AG04449 (cell line): ENCODE measurements at regions not wholly inside any gene's neighbourhood (a gene's known extent, or its start where the extent isn't known, plus 50 kb on each side); places are given as distances from the start of the nearest gene placed in this dataset.

ENCODE experiments used
- CTCF ChIA-PET: fragments of 350-600 bp; formaldehyde crosslinking; extraction: SDS; loops from one replicate; lab custom pipeline; 2021; ENCODE audit warnings: antibody characterized with exemption; lab: Yijun Ruan, JAX
- POLR2A ChIA-PET: fragments of 400-600, 350-600 bp; formaldehyde crosslinking; extraction: SDS; loops from one replicate; lab custom pipeline; 2020; ENCODE audit warnings: antibody characterized with exemption, inconsistent platforms; lab: Yijun Ruan, JAX
- DNase-seq: peaks from one replicate; pipeline ENCODE4 v3.0.0-alpha.2; 2010; ENCODE audit warnings: low read depth, low spot score
- H3K4me3 ChIP-seq: 2 replicates; pipeline ENCODE4 v1.5.1; 2011; ENCODE audit warnings: low read depth, mild to moderate bottlenecking, control low read depth, low read length
- TF ChIP-seq, protein P1 (sequence below): IDR thresholded peaks from one replicate; pipeline ENCODE4 v1.5.1; 2011; ENCODE audit warnings: mild to moderate bottlenecking, moderate library complexity, low read length, control low read depth, inconsistent platforms; ENCODE audit not compliant: insufficient read depth; ENCODE audit errors: missing control alignments

GRCh38 chr5:117649821-117650220, 1075.2 kb upstream of the SEMA6A start:
- TF ChIP-seq, protein P1, sequence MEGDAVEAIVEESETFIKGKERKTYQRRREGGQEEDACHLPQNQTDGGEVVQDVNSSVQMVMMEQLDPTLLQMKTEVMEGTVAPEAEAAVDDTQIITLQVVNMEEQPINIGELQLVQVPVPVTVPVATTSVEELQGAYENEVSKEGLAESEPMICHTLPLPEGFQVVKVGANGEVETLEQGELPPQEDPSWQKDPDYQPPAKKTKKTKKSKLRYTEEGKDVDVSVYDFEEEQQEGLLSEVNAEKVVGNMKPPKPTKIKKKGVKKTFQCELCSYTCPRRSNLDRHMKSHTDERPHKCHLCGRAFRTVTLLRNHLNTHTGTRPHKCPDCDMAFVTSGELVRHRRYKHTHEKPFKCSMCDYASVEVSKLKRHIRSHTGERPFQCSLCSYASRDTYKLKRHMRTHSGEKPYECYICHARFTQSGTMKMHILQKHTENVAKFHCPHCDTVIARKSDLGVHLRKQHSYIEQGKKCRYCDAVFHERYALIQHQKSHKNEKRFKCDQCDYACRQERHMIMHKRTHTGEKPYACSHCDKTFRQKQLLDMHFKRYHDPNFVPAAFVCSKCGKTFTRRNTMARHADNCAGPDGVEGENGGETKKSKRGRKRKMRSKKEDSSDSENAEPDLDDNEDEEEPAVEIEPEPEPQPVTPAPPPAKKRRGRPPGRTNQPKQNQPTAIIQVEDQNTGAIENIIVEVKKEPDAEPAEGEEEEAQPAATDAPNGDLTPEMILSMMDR, result no peak
- CTCF ChIA-PET, result no interaction called here
- POLR2A ChIA-PET, result no interaction called here
- no peak for DNase-seq
- H3K4me3 ChIP-seq, result no peak overlapping the region

DNA sequence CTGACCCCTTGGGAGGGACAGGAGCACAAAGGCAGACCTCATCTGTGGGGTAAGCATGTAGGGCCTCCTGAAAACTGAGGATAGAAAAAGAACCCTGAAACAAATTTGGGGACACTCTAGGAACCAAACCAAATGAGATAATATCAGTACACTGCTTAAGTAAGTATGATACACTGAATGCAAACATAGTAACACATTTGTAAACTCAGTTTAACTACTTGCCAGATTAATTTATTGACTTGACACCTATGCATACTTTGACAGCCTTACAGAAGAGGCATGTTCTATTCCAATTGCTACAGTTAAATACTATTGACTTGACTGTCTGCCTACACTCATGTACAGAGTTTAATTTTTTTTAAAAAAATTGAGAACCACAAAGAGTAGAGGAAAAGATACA, 1070.8 kb upstream of the SEMA6A start:
- CTCF ChIA-PET, result no interaction called here
- POLR2A ChIA-PET, result no interaction called here

DNA sequence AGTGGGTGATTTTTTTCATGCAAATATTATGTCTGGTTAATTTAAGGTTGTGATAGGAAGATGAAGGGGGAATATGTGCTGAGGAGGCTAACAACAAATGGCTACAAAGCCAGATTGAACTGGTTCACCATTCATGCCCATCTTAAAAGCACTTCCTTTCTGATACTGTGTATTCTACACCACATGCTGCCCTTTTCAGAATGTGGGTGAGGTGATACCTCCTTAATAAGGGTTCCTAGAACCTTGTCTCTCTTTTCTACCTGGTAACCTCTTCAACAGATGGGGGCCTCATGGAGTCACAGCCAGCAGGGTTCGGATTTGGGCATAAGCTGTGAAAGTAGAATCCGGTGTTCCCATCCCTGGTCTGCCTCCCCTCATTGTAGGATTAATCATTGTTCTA, 1064.0 kb upstream of the SEMA6A start:
- H3K4me3 ChIP-seq, result no peak overlapping the region
- POLR2A ChIA-PET, result no interaction called here
- TF ChIP-seq, protein P1, result no peak
- DNase-seq, result no peak
- CTCF ChIA-PET, result no interaction called here

More for the DNA sequence above, 1070.8 kb upstream of the SEMA6A start:
- H3K4me3 ChIP-seq, result no peak overlapping the region
- TF ChIP-seq, protein P1, result no peak
- DNase-seq, result no peak

- no peak for DNase-seq
- no peak overlapping the region for H3K4me3 ChIP-seq
- CTCF ChIA-PET, result no interaction called here
- POLR2A ChIA-PET, result no interaction called here
- TF ChIP-seq, protein P1, result no peak
Observed at GRCh38 chr5:117633093-117633492, 1058.5 kb upstream of the SEMA6A start.

- POLR2A ChIA-PET, result no interaction called here
Observed at GRCh38 chr5:117624201-117624600, 1049.6 kb upstream of the SEMA6A start.

DNA sequence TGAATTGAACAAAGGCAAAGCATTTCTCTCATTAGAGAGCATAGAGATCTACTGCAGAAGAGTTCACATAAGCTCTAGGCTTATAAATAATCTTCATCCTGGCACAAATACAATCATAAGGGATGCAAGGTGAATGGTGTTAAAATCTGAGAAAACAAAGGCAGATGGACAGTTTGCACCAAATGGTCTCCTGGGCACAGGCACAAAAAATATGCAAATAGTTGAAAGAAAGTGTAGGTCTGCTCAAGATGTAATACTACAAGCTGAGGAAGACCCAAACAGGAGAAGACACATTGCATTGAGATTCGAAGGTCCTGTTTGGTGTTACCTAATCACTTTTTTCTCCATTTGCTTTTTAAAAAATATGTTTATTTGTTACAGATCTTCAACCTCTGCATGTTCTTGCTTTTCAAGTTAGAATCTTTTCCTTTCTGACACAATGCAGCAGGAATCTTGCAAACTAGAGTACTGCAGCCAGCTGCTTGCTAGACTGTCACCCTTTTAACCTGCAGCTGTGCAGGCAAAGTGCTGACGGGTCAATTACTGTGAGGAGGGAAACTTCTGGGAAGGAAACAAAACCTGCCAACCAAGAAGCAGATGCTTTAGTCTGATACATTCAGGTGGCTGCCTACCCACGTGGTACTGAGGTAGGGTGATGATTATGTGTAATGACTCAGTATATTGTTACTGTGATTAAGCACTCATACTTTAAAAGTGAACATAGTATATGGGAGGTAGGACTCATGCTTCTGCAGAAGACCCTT, 1048.6 kb upstream of the SEMA6A start:
- DNase-seq, result no peak
- ChIA-PET CTCF (no interaction called here), POLR2A (no interaction called here)

More at GRCh38 chr5:117624201-117624600, 1049.6 kb upstream of the SEMA6A start:
- no peak for DNase-seq
- no peak overlapping the region for H3K4me3 ChIP-seq
- TF ChIP-seq, protein P1, result no peak
- CTCF ChIA-PET, result no interaction called here

More for the DNA sequence above, 1048.6 kb upstream of the SEMA6A start:
- TF ChIP-seq, protein P1, result no peak
- H3K4me3 ChIP-seq, result no peak overlapping the region
